SU-DHL-6 (cell line): ENCODE measurements at regions not wholly inside any gene's neighbourhood (a gene's known extent, or its start where the extent isn't known, plus 50 kb on each side); places are given as distances from the start of the nearest gene placed in this dataset.

Experiments
- EZH2phosphoT487 ChIP-seq: fragments of 200-600 bp; sonication (generic), shearing (Covaris generic); conservative IDR thresholded peaks from 2 replicates; pipeline ENCODE4 v1.6.1; 2018; ENCODE audit warnings: mild to moderate bottlenecking, antibody characterized with exemption, low read length, moderate library complexity, mixed read lengths
- TF ChIP-seq, protein P1 (sequence below): fragments of 200-600 bp; sonication (generic); IDR thresholded peaks from one replicate; pipeline ENCODE4 v1.5.1; 2017; ENCODE audit warnings: antibody characterized with exemption, mild to moderate bottlenecking, low read length, moderate library complexity; ENCODE audit not compliant: insufficient read depth, poor library complexity, severe bottlenecking

- TF ChIP-seq, protein P1, sequence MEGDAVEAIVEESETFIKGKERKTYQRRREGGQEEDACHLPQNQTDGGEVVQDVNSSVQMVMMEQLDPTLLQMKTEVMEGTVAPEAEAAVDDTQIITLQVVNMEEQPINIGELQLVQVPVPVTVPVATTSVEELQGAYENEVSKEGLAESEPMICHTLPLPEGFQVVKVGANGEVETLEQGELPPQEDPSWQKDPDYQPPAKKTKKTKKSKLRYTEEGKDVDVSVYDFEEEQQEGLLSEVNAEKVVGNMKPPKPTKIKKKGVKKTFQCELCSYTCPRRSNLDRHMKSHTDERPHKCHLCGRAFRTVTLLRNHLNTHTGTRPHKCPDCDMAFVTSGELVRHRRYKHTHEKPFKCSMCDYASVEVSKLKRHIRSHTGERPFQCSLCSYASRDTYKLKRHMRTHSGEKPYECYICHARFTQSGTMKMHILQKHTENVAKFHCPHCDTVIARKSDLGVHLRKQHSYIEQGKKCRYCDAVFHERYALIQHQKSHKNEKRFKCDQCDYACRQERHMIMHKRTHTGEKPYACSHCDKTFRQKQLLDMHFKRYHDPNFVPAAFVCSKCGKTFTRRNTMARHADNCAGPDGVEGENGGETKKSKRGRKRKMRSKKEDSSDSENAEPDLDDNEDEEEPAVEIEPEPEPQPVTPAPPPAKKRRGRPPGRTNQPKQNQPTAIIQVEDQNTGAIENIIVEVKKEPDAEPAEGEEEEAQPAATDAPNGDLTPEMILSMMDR = peak; percentile 76
- TF ChIP-seq EZH2phosphoT487 = no peak
Measured at GRCh38 chr7:72493850-72494661, 81.9 kb upstream of the CALN1 start.
